Testis (tissue), 2 donors: ENCODE measurements at regions not wholly inside any gene's neighbourhood (a gene's known extent, or its start where the extent isn't known, plus 50 kb on each side); places are given as distances from the start of the nearest gene placed in this dataset.

Experiments used
- POLR2A ChIP-seq: fragments of 450-650 bp; IDR thresholded peaks from one replicate; pipeline ENCODE4 v1.6.1; 2017; ENCODE audit warnings: antibody characterized with exemption, mild to moderate bottlenecking, moderate library complexity
- TF ChIP-seq, protein P1 (sequence below), 3 experiments: fragments of 450-650 bp in 2 of 3; fragments of 200-600 bp in 1 of 3; sonication (generic) in 1 of 3; IDR thresholded peaks; one replicate each; pipeline ENCODE4 v1.5.1; 2016 to 2019; ENCODE audit warnings: antibody characterized with exemption in 3 of 3, mild to moderate bottlenecking in 2 of 3, moderate library complexity in 1 of 3

GRCh38 chr15:94667109-94667508 is 435.7 kb downstream of the MCTP2 start:
- TF ChIP-seq, protein P1, sequence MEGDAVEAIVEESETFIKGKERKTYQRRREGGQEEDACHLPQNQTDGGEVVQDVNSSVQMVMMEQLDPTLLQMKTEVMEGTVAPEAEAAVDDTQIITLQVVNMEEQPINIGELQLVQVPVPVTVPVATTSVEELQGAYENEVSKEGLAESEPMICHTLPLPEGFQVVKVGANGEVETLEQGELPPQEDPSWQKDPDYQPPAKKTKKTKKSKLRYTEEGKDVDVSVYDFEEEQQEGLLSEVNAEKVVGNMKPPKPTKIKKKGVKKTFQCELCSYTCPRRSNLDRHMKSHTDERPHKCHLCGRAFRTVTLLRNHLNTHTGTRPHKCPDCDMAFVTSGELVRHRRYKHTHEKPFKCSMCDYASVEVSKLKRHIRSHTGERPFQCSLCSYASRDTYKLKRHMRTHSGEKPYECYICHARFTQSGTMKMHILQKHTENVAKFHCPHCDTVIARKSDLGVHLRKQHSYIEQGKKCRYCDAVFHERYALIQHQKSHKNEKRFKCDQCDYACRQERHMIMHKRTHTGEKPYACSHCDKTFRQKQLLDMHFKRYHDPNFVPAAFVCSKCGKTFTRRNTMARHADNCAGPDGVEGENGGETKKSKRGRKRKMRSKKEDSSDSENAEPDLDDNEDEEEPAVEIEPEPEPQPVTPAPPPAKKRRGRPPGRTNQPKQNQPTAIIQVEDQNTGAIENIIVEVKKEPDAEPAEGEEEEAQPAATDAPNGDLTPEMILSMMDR (IDR thresholded peaks at IDR 0.05) = no peak
- TF ChIP-seq POLR2A = no peak
